HCT116 (cell line): ENCODE measurements at regions not wholly inside any gene's neighbourhood (a gene's known extent, or its start where the extent isn't known, plus 50 kb on each side); places are given as distances from the start of the nearest gene placed in this dataset.

ENCODE experiments used
- CEBPB ChIP-seq: IDR thresholded peaks from 2 replicates; pipeline ENCODE4 v1.6.1; 2012; ENCODE audit warnings: low read depth
- EZH2 ChIP-seq: fragments of 200-600 bp; sonication (generic); IDR thresholded peaks from 2 replicates; pipeline ENCODE4 v1.6.1; 2017; ENCODE audit warnings: antibody characterized with exemption, mixed run types
- POLR2A ChIP-seq: IDR thresholded peaks from 2 replicates; pipeline ENCODE4 v1.7.0; 2011; ENCODE audit warnings: borderline replicate concordance; ENCODE audit not compliant: insufficient read depth, insufficient read length; ENCODE audit errors: extremely low read depth
- SP1 ChIP-seq: IDR thresholded peaks from 2 replicates; pipeline ENCODE4 v1.6.1; 2012; ENCODE audit warnings: low read depth
- YY1 ChIP-seq: IDR thresholded peaks from 2 replicates; pipeline ENCODE4 v1.6.1; 2011; ENCODE audit warnings: low read length, low read depth, moderate library complexity, mild to moderate bottlenecking; ENCODE audit not compliant: insufficient replicate concordance; ENCODE audit errors: extremely low read depth
- TF ChIP-seq, protein P1 (sequence below), 3 experiments: fragments of 200-600 bp in 1 of 3; sonication (generic) in 1 of 3; IDR thresholded peaks in 2 of 3; conservative IDR thresholded peaks in 1 of 3; 2 replicates each; pipeline ENCODE4 v1.5.1; 2012 to 2017; ENCODE audit warnings: low read depth in 2 of 3, low read length in 2 of 3, antibody characterized with exemption in 1 of 3, borderline replicate concordance in 1 of 3, control low read depth in 1 of 3, mild to moderate bottlenecking in 1 of 3, mixed read lengths in 1 of 3, mixed run types in 1 of 3, moderate library complexity in 1 of 3; ENCODE audit not compliant: insufficient read depth in 1 of 3

DNA sequence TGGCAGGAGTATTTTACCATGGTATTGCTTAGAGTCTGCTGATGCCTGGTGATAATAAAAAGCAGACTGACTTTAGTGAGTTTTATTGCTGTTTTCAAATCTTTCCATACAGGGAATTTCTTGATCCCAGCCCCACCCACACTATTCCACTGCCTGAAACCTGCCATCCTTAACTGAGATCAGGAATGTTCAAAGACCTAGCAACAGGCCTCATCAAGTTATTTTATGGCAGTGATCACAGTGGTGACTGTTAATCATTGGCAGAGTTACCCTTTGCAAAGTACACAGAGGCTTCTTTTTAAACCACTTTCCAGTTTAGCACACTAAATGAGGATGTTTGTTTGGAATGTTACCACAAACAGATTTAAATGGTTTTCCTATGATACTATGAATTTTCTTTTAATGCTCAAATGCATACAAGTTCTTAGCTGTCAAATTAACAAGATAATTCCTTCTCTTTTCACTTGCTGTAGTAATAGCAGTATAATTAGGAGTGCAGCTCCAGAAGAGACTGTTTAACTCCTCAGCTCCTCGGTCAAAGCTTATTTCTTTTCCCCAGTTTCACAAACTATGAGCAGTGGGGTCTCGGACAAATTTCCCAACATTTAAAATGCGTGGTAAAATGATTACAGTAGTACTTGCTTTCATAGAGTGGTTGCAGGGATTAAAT, 69.9 kb upstream of the USP25 start:
- TF ChIP-seq YY1 (no peak), EZH2 (no peak), CEBPB (no peak), POLR2A (no peak), SP1 (no peak)
- TF ChIP-seq, protein P1, sequence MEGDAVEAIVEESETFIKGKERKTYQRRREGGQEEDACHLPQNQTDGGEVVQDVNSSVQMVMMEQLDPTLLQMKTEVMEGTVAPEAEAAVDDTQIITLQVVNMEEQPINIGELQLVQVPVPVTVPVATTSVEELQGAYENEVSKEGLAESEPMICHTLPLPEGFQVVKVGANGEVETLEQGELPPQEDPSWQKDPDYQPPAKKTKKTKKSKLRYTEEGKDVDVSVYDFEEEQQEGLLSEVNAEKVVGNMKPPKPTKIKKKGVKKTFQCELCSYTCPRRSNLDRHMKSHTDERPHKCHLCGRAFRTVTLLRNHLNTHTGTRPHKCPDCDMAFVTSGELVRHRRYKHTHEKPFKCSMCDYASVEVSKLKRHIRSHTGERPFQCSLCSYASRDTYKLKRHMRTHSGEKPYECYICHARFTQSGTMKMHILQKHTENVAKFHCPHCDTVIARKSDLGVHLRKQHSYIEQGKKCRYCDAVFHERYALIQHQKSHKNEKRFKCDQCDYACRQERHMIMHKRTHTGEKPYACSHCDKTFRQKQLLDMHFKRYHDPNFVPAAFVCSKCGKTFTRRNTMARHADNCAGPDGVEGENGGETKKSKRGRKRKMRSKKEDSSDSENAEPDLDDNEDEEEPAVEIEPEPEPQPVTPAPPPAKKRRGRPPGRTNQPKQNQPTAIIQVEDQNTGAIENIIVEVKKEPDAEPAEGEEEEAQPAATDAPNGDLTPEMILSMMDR (IDR thresholded peaks at IDR 0.05 in 2 of 3, conservative IDR thresholded peaks at IDR 0.05 in 1 of 3; ENCODE audit: borderline replicate concordance in 1 of 3, insufficient read depth in 1 of 3, low read depth in 2 of 3, low read length in 2 of 3), result no peak
